Colonic mucosa (tissue), 4 donors: ENCODE measurements at regions not wholly inside any gene's neighbourhood (a gene's known extent, or its start where the extent isn't known, plus 50 kb on each side); places are given as distances from the start of the nearest gene placed in this dataset.

ENCODE experiments used
- DNase-seq: peaks from one replicate; pipeline ENCODE4 v3.0.0-alpha.2; 2020
- H3K27ac ChIP-seq: fragments of 200-600 bp; one replicate; pipeline ENCODE4 v1.8.0; 2021
- H3K27me3 ChIP-seq: fragments of 200-600 bp; one replicate; pipeline ENCODE4 v1.8.0; 2021
- H3K36me3 ChIP-seq: fragments of 200-600 bp; one replicate; pipeline ENCODE4 v1.8.0; 2021
- H3K4me1 ChIP-seq: fragments of 200-600 bp; one replicate; pipeline ENCODE4 v1.8.0; 2021; ENCODE audit warnings: mild to moderate bottlenecking
- H3K4me3 ChIP-seq: fragments of 200-600 bp; one replicate; pipeline ENCODE4 v1.8.0; 2021
- H3K9ac ChIP-seq, 2 donors: one replicate each; pipeline ENCODE4 v1.7.0; 2013; ENCODE audit warnings: control low read depth in 2 of 2, low read depth in 2 of 2, low read length in 2 of 2
- H3K9me3 ChIP-seq: fragments of 200-600 bp; one replicate; pipeline ENCODE4 v1.8.0; 2021
- CTCF ChIP-seq: fragments of 200-600 bp; IDR thresholded peaks from one replicate; pipeline ENCODE4 v1.8.0; 2022; ENCODE audit warnings: antibody characterized with exemption, mild to moderate bottlenecking
- intact Hi-C: fragments of 100-400 bp; cut with DNase I; formaldehyde crosslinking; loops from one replicate; pipeline ENCODE4 v1.14.1; 2022
- donor health status: healthy.
- donor health status: DM: no; HTN: no; CAD: no.
- donor health status: DM: no; HTN: no; CAD: no.

- Histone ChIP-seq H3K4me3 (no peak overlapping the region), H3K36me3 (no peaks in the 10 kb centered on the region), H3K9ac (no peak overlapping the region), H3K27ac (no peak overlapping the region), H3K4me1 (no peaks in the 10 kb centered on the region), H3K9me3 (no peaks in the 10 kb centered on the region), H3K27me3 (no peaks in the 10 kb centered on the region)
- TF ChIP-seq CTCF = no peak
- no peak for DNase-seq
- intact Hi-C loops = no loop called here
Measured at GRCh38 chr2:38159597-38159996, 83.6 kb upstream of the CYP1B1 start.

- Histone ChIP-seq H3K36me3 (no peaks in the 10 kb centered on the region), H3K9ac (no peak overlapping the region), H3K4me1 (no peaks in the 10 kb centered on the region), H3K9me3 (no peaks in the 10 kb centered on the region), H3K27ac (no peak overlapping the region), H3K4me3 (no peak overlapping the region), H3K27me3 (no peaks in the 10 kb centered on the region)
- no peak for DNase-seq
- no peak for TF ChIP-seq CTCF
- intact Hi-C loops = no loop called here
Measured at GRCh38 chr2:38159191-38159590, 83.2 kb upstream of the CYP1B1 start.

- no peaks in the 10 kb centered on the region for H3K9me3 ChIP-seq
- no peaks in the 10 kb centered on the region for H3K27me3 ChIP-seq
- no peak overlapping the region for H3K4me3 ChIP-seq
- no peak for DNase-seq
- no peaks in the 10 kb centered on the region for H3K4me1 ChIP-seq
- no peak for TF ChIP-seq CTCF
- H3K27ac ChIP-seq = no peak overlapping the region
- intact Hi-C loops = no loop called here
- no peaks in the 10 kb centered on the region for H3K36me3 ChIP-seq
- no peak overlapping the region for H3K9ac ChIP-seq
Measured at GRCh38 chr2:38158378-38159118, 82.6 kb upstream of the CYP1B1 start.

GRCh38 chr2:38156436-38156835 lies 80.5 kb upstream of the CYP1B1 start:
- intact Hi-C loops = no loop called here
- Histone ChIP-seq H3K27me3 (no peaks in the 10 kb centered on the region), H3K4me1 (no peaks in the 10 kb centered on the region), H3K9me3 (no peaks in the 10 kb centered on the region), H3K27ac (no peak overlapping the region), H3K9ac (no peak overlapping the region), H3K36me3 (no peaks in the 10 kb centered on the region), H3K4me3 (no peak overlapping the region)
- TF ChIP-seq CTCF = no peak
- no peak for DNase-seq

- Histone ChIP-seq H3K9ac (no peak overlapping the region), H3K9me3 (no peaks in the 10 kb centered on the region), H3K27me3 (no peaks in the 10 kb centered on the region), H3K27ac (no peak overlapping the region), H3K4me3 (no peak overlapping the region), H3K36me3 (no peaks in the 10 kb centered on the region), H3K4me1 (no peaks in the 10 kb centered on the region)
- TF ChIP-seq CTCF = no peak
- intact Hi-C loops = no loop called here
- DNase-seq = no peak
Measured at GRCh38 chr2:38155015-38155414, 79.1 kb upstream of the CYP1B1 start.
